Endothelial cell (in vitro differentiated cells): ENCODE measurements at regions not wholly inside any gene's neighbourhood (a gene's known extent, or its start where the extent isn't known, plus 50 kb on each side); places are given as distances from the start of the nearest gene placed in this dataset.

Experiments used
- DNase-seq: peaks from one replicate; pipeline ENCODE4 v3.0.0; 2021; ENCODE audit warnings: low spot score
- H3K27ac Mint-ChIP-seq: one replicate; pipeline ENCODE4 v1.8.0; 2021; ENCODE audit warnings: mixed read lengths, inconsistent platforms; ENCODE audit not compliant: unreplicated experiment
- H3K27me3 Mint-ChIP-seq: one replicate; pipeline ENCODE4 v1.8.0; 2021; ENCODE audit warnings: mild to moderate bottlenecking, moderate library complexity, mixed read lengths, inconsistent platforms; ENCODE audit not compliant: unreplicated experiment
- H3K36me3 Mint-ChIP-seq: one replicate; pipeline ENCODE4 v1.8.0; 2021; ENCODE audit warnings: mild to moderate bottlenecking, low read depth, mixed read lengths, inconsistent platforms; ENCODE audit not compliant: unreplicated experiment
- H3K4me1 Mint-ChIP-seq: one replicate; pipeline ENCODE4 v1.8.0; 2021; ENCODE audit warnings: mild to moderate bottlenecking, mixed read lengths, inconsistent platforms; ENCODE audit not compliant: unreplicated experiment
- H3K4me3 Mint-ChIP-seq: one replicate; pipeline ENCODE4 v1.8.0; 2021; ENCODE audit warnings: mild to moderate bottlenecking, mixed read lengths, inconsistent platforms; ENCODE audit not compliant: unreplicated experiment
- H3K9me3 Mint-ChIP-seq: one replicate; pipeline ENCODE4 v1.8.0; 2021; ENCODE audit warnings: mixed read lengths, inconsistent platforms; ENCODE audit not compliant: unreplicated experiment
- TF ChIP-seq, protein P1 (sequence below): fragments of 200-600 bp; sonication (generic); IDR thresholded peaks from one replicate; pipeline ENCODE4 v1.5.0; 2021; ENCODE audit warnings: antibody characterized with exemption; ENCODE audit not compliant: unreplicated experiment

DNA sequence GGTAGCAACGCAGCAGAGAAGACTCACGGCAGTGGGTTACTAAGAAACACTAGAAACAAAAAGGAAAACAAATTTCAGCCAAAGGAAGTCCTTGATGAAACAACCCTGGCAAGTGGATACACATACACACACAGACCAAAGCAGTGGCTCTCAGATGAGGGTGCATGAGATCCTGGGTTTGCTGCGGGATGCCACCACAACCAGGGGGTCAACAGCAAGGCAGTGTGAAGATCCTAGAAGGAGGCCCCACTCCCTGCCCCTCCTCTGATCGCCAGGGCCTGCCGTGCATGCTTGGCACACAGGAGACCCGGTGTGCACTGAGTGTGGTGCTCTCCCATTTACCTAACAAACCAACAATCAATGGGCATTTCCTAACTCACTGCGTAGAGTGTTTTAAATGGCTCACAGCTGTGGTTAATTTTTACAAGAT is 252.3 kb upstream of the KLF14 start:
- H3K4me1 Mint-ChIP-seq: peaks cover 4% of the 10 kb centered on the region
- no peaks in the 10 kb centered on the region for H3K36me3 Mint-ChIP-seq
- TF ChIP-seq, protein P1, sequence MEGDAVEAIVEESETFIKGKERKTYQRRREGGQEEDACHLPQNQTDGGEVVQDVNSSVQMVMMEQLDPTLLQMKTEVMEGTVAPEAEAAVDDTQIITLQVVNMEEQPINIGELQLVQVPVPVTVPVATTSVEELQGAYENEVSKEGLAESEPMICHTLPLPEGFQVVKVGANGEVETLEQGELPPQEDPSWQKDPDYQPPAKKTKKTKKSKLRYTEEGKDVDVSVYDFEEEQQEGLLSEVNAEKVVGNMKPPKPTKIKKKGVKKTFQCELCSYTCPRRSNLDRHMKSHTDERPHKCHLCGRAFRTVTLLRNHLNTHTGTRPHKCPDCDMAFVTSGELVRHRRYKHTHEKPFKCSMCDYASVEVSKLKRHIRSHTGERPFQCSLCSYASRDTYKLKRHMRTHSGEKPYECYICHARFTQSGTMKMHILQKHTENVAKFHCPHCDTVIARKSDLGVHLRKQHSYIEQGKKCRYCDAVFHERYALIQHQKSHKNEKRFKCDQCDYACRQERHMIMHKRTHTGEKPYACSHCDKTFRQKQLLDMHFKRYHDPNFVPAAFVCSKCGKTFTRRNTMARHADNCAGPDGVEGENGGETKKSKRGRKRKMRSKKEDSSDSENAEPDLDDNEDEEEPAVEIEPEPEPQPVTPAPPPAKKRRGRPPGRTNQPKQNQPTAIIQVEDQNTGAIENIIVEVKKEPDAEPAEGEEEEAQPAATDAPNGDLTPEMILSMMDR: no peak
- H3K27ac Mint-ChIP-seq: no peak overlapping the region
- no peak overlapping the region for H3K4me3 Mint-ChIP-seq
- H3K9me3 Mint-ChIP-seq: no peaks in the 10 kb centered on the region
- H3K27me3 Mint-ChIP-seq: peaks cover 2% of the 10 kb centered on the region
- no peak for DNase-seq

DNA sequence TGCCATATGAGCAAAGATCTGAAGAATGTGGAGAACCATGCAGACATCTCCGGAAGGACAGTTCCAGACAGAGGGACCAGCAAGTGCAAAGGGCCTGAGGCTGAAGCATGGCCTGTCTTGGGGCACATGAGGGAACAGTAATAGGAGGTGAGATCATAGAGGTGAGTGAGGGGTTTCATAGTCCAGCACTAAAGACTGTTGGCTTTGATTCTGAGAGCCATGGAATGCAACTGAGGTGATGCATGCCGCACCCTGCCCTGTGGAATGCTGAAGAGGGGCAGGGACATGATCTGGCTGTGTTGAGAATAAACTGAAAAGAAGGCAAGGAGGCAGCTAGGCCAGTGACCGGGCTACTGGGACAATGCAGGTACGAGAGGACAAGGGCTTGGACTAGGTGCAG is 253.1 kb upstream of the KLF14 start:
- H3K4me3 Mint-ChIP-seq: no peak overlapping the region
- TF ChIP-seq, protein P1: no peak
- no peaks in the 10 kb centered on the region for H3K36me3 Mint-ChIP-seq
- no peaks in the 10 kb centered on the region for H3K9me3 Mint-ChIP-seq
- H3K27me3 Mint-ChIP-seq: peaks cover 2% of the 10 kb centered on the region
- H3K27ac Mint-ChIP-seq: no peak overlapping the region
- DNase-seq: no peak
- H3K4me1 Mint-ChIP-seq: peaks cover 4% of the 10 kb centered on the region

DNA sequence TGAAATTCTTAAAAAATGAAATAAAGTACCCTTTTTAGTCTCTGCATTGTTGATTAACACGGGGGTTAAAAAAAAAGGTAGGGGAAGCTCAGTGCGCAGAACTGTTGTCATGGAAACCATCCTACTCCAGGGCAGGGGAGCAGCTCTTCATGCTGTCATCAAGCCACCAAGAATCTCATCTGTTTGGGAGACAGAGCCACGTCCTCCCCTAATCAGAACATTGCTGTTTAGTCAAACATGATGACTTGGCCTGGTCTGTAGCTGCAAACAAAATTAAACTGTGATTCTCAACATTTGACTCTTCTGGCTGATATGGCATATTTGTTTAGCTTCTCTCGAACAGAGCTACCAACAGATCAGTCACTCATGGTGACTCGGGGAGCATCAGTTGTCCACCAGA is 254.4 kb upstream of the KLF14 start:
- no peaks in the 10 kb centered on the region for H3K36me3 Mint-ChIP-seq
- no peak for DNase-seq
- no peaks in the 10 kb centered on the region for H3K9me3 Mint-ChIP-seq
- TF ChIP-seq, protein P1: no peak
- H3K4me3 Mint-ChIP-seq: no peak overlapping the region
- no peak overlapping the region for H3K27ac Mint-ChIP-seq
- H3K27me3 Mint-ChIP-seq: peaks cover 2% of the 10 kb centered on the region
- peaks cover 4% of the 10 kb centered on the region for H3K4me1 Mint-ChIP-seq

DNA sequence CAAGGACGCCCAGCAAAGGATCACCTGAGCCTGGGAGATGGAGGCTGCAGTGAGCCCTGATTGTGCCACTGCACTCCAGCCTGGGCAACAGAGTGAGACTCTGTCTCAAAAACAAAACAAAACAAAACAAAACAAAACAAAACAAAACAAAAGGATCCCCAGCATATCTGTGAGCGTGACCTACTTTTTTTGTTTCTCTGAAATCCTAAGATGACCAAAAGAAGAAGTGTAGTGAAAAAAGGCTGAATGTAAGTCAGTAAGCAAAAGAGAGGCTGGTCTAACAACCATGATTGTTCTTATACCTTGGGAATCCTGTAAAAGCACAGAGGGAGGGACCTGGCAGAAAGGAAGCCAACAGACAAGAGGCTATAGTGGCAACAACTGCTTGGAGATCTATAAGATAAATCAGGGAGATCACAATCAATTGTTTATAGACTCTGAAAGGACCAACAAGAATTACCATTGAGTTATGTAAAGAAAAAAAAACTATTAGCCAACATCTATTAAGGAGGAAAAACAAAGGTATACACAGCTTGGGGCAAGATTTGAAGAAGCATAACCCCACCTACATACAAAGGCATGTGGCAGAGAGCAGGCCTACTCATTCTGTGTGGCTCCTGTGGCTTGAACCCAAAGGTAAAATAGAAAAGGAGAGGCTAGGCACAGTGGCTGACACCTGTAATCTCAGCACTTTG is 255.2 kb upstream of the KLF14 start:
- no peak for DNase-seq
- peaks cover 4% of the 10 kb centered on the region for H3K4me1 Mint-ChIP-seq
- H3K4me3 Mint-ChIP-seq: no peak overlapping the region
- H3K27ac Mint-ChIP-seq: peak overlapping the region; percentile 61
- H3K36me3 Mint-ChIP-seq: no peaks in the 10 kb centered on the region
- no peaks in the 10 kb centered on the region for H3K9me3 Mint-ChIP-seq
- H3K27me3 Mint-ChIP-seq: peaks cover 2% of the 10 kb centered on the region
- TF ChIP-seq, protein P1: no peak

DNA sequence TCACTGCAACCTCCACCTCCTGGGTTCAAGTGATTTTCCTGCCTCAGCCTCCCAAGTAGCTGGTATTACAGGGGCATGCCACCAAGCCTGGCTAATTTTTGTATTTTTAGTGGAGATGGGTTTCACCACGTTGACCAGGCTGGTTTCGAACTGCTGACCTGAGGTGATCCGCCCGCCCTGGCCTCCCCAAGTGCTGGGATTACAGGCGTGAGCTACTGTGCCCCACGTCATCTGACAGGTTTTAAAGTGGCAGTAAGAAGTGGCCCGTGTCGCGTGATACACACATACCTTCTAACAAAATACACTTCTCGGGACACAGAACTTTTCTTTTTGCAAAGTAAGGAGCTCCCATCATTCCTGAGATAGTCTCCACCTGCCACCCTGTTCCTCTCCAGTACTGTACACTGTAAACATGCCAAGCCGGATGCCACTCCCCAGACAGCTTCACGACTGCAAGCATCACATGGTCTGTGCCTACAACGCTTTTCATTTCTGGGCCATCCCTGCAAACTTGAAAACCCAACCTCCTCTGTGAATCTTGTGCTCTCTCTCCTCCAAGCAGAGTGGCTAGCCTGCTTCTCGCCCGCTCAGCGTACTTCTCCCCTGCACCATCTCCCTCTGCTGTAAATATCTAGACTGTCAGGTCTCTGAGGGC is 256.3 kb upstream of the KLF14 start:
- Mint-ChIP-seq H3K4me3 (no peak overlapping the region), H3K27me3 (peaks cover 4% of the 10 kb centered on the region), H3K4me1 (peaks cover 4% of the 10 kb centered on the region), H3K27ac (no peak overlapping the region), H3K36me3 (no peaks in the 10 kb centered on the region), H3K9me3 (no peaks in the 10 kb centered on the region)
- TF ChIP-seq, protein P1: no peak
- DNase-seq: no peak
